ENCODE measurements at regions not wholly inside any gene's neighbourhood (a gene's known extent, or its start where the extent isn't known, plus 50 kb on each side); places are given as distances from the start of the nearest gene placed in this dataset.

DNA sequence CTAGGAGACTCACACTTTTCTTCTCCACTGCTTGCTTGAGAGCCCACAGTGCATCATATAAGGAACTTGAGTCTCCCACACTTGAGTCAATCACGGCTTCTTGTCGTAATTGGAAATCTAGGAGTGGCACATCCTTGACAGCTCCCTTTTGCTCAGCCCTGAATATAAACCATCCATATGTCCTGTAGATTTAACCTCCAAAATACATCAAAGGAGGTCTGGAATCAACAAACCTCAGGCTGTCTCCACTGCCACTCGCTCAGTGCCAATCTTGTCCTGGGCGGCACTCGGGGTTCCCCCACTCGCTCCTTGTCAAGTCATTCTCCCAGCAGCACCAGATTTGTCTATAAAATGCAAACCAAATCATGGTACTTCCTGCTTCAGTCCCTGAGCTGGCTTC is 84.4 kb upstream of the UQCRFS1 start:
- TF ChIP-seq POLR2A (IDR thresholded peaks at IDR 0.05) = no peak
- TF ChIP-seq, protein P1, sequence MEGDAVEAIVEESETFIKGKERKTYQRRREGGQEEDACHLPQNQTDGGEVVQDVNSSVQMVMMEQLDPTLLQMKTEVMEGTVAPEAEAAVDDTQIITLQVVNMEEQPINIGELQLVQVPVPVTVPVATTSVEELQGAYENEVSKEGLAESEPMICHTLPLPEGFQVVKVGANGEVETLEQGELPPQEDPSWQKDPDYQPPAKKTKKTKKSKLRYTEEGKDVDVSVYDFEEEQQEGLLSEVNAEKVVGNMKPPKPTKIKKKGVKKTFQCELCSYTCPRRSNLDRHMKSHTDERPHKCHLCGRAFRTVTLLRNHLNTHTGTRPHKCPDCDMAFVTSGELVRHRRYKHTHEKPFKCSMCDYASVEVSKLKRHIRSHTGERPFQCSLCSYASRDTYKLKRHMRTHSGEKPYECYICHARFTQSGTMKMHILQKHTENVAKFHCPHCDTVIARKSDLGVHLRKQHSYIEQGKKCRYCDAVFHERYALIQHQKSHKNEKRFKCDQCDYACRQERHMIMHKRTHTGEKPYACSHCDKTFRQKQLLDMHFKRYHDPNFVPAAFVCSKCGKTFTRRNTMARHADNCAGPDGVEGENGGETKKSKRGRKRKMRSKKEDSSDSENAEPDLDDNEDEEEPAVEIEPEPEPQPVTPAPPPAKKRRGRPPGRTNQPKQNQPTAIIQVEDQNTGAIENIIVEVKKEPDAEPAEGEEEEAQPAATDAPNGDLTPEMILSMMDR (IDR thresholded peaks at IDR 0.05) = no peak
